ENCODE measurements at regions not wholly inside any gene's neighbourhood (a gene's known extent, or its start where the extent isn't known, plus 50 kb on each side); places are given as distances from the start of the nearest gene placed in this dataset.

GRCh38 chr6:165978476-165978875 is 189.2 kb downstream of the TBXT start:
- no peak overlapping the region for H3K27ac ChIP-seq (ENCODE audit: extremely low read depth, low read depth, low read length)
- TF ChIP-seq ZNF146 (tag by site-specific recombination; IDR thresholded peaks at IDR 0.05) (no peak), ZNF416 (tag by site-specific recombination; IDR thresholded peaks at IDR 0.05) (no peak), ZNF10 (tag by site-specific recombination; IDR thresholded peaks at IDR 0.05) (no peak), ZNF645 (tag by site-specific recombination; IDR thresholded peaks at IDR 0.05) (no peak), ZNF670 (tag by site-specific recombination; IDR thresholded peaks at IDR 0.05; ENCODE audit: low read depth) (no peak), ZNF529 (tag by site-specific recombination; IDR thresholded peaks at IDR 0.05; ENCODE audit: insufficient replicate concordance) (no peak), ZNF202 (tag by site-specific recombination; IDR thresholded peaks at IDR 0.05; ENCODE audit: borderline replicate concordance) (no peak), ZFP69B (tag by site-specific recombination; IDR thresholded peaks at IDR 0.05) (no peak), ZNF600 (tag by site-specific recombination; IDR thresholded peaks at IDR 0.05) (no peak), ZNF768 (tag by site-specific recombination; IDR thresholded peaks at IDR 0.05) (no peak), ZNF324 (tag by site-specific recombination; IDR thresholded peaks at IDR 0.05) (no peak), ZXDB (tag by site-specific recombination; IDR thresholded peaks at IDR 0.05) (no peak), ZNF518A (tag by site-specific recombination; conservative IDR thresholded peaks at IDR 0.05; ENCODE audit: low read depth) (no peak), ZNF623 (tag by site-specific recombination; IDR thresholded peaks at IDR 0.05) (no peak), ZNF549 (tag by site-specific recombination; IDR thresholded peaks at IDR 0.05) (no peak), ZBTB10 (tag by site-specific recombination; IDR thresholded peaks at IDR 0.05) (no peak)
- H3K4me1 ChIP-seq (ENCODE audit: control insufficient read depth, insufficient read depth, low read length): no peaks in the 10 kb centered on the region
- no peaks in the 10 kb centered on the region for H3K36me3 ChIP-seq (ENCODE audit: control insufficient read depth in 2 of 2, insufficient read depth in 1 of 2, low read length in 2 of 2)
- ChIA-PET POLR2A (no interaction called here), CTCF (no interaction called here)
- no peaks in the 10 kb centered on the region for H3K9me3 ChIP-seq (ENCODE audit: control insufficient read depth, insufficient read depth, low read depth, low read length)
- H3K4me3 ChIP-seq (ENCODE audit: low read depth, low read length): no peak overlapping the region

GRCh38 chr6:165976684-165977083 is 191.0 kb downstream of the TBXT start:
- ChIA-PET POLR2A (no interaction called here), CTCF (interaction anchor here (0.8 kb wide), 1 partner anchor 87 kb away, joined by 3 read pairs; no protein-coding TSS in a partner anchor)
- Histone ChIP-seq H3K36me3 (ENCODE audit: control insufficient read depth in 2 of 2, insufficient read depth in 1 of 2, low read length in 2 of 2) (no peaks in the 10 kb centered on the region), H3K4me1 (ENCODE audit: control insufficient read depth, insufficient read depth, low read length) (no peaks in the 10 kb centered on the region), H3K27ac (ENCODE audit: extremely low read depth, low read depth, low read length) (no peak overlapping the region), H3K4me3 (ENCODE audit: low read depth, low read length) (no peak overlapping the region), H3K9me3 (ENCODE audit: control insufficient read depth, insufficient read depth, low read depth, low read length) (no peaks in the 10 kb centered on the region)
- TF ChIP-seq ZNF777 (tag by site-specific recombination; IDR thresholded peaks at IDR 0.05; ENCODE audit: borderline replicate concordance): no peak
- no peak for TF ChIP-seq HOXC10 (CRISPR knock-in tag; IDR thresholded peaks at IDR 0.05)
- TF ChIP-seq ZNF518A (tag by site-specific recombination; conservative IDR thresholded peaks at IDR 0.05; ENCODE audit: low read depth): no peak
- TF ChIP-seq ZNF266 (tag by site-specific recombination; IDR thresholded peaks at IDR 0.05; ENCODE audit: low read depth): no peak
- TF ChIP-seq ZNF362 (tag by site-specific recombination; IDR thresholded peaks at IDR 0.05): no peak

All from HEK293 (cell line).